GM12878 (cell line): ENCODE measurements at regions not wholly inside any gene's neighbourhood (a gene's known extent, or its start where the extent isn't known, plus 50 kb on each side); places are given as distances from the start of the nearest gene placed in this dataset.

Experiments
- POLR2A ChIP-seq: IDR thresholded peaks from 2 replicates; pipeline ENCODE4 v1.6.1; 2011; ENCODE audit warnings: low read depth, mild to moderate bottlenecking, low read length
- TCF12 ChIP-seq: IDR thresholded peaks from 2 replicates; pipeline ENCODE4 v1.6.1; 2011; ENCODE audit warnings: low read depth, mild to moderate bottlenecking, low read length

DNA sequence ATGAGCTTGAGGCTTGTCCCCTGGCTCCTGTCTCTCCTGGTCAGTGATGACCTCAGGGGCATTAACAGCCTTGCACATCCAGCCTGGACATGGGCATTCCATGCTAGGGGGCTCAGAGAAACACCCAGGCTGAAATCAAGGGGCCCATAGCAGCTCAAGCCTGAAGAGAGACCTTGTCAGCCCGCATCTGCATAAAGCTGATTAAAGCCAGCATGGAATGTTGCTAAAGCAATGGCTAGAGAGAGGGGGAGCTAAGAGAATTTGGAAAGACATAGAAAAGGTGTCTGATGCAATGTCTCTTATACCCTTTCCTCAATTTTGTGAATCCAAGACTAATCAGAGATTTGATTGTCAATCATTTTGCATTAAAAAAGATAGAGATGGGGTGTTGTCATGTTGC, 51.4 kb upstream of the WSCD1 start:
- TF ChIP-seq TCF12 (no peak), POLR2A (no peak)
